SW480 (cell line): ENCODE measurements at regions not wholly inside any gene's neighbourhood (a gene's known extent, or its start where the extent isn't known, plus 50 kb on each side); places are given as distances from the start of the nearest gene placed in this dataset.

Experiments
- DNase-seq: peaks from one replicate; pipeline ENCODE4 v3.0.0-alpha.2; 2016; ENCODE audit warnings: low spot score

GRCh38 chr22:34993548-34993947, 72.4 kb upstream of the ISX start:
- no peak for DNase-seq

- DNase-seq: no peak
Measured at GRCh38 chr22:34997633-34998299, 68.2 kb upstream of the ISX start.

- DNase-seq: no peak
Measured at GRCh38 chr22:34998921-34999320, 67.0 kb upstream of the ISX start.

GRCh38 chr22:35008213-35008612, 57.7 kb upstream of the ISX start:
- no peak for DNase-seq

GRCh38 chr22:35010543-35010942, 55.4 kb upstream of the ISX start:
- no peak for DNase-seq

GRCh38 chr22:35014812-35015211, 51.1 kb upstream of the ISX start:
- DNase-seq: no peak
